B cell (primary cell): ENCODE measurements at regions not wholly inside any gene's neighbourhood (a gene's known extent, or its start where the extent isn't known, plus 50 kb on each side); places are given as distances from the start of the nearest gene placed in this dataset.

Experiments
- ATAC-seq: fragments of 200-7000 bp; cut with Tn5 transposase; one replicate; pipeline ENCODE4 v1.10.0; 2021; ENCODE audit warnings: low read depth, mild to moderate bottlenecking, moderate number of reproducible peaks, moderate library complexity
- CTCF ChIA-PET: fragments of 350-600 bp; sonication (Branson Sonifier 250); formaldehyde crosslinking; loops from one replicate; lab custom pipeline; 2021; ENCODE audit warnings: antibody characterized with exemption, inconsistent platforms; lab: Charles Lee
- POLR2A ChIA-PET: fragments of 350-600 bp; sonication (Branson Sonifier 250); formaldehyde crosslinking; loops from one replicate; lab custom pipeline; 2021; ENCODE audit warnings: antibody characterized with exemption; lab: Charles Lee
- DNase-seq: peaks from one replicate; pipeline ENCODE4 v3.0.0; 2013
- H2AFZ ChIP-seq: 2 replicates; pipeline ENCODE4 v1.6.1; 2012; ENCODE audit warnings: mild to moderate bottlenecking, low read depth, low read length; ENCODE audit not compliant: insufficient read depth, poor library complexity, severe bottlenecking
- H3K27ac ChIP-seq, 2 donors: 1 replicate in 1 of 2; 2 replicates in 1 of 2; pipeline ENCODE4 v1.5.1; 2012 to 2013; ENCODE audit warnings: low read length in 2 of 2, mild to moderate bottlenecking in 2 of 2, moderate library complexity in 1 of 2
- H3K27me3 ChIP-seq, 4 experiments: fragments of 200-600 bp in 1 of 4; sonication (generic) in 1 of 4; replicated peaks in 1 of 4; 1 replicate in 2 of 4; 2 replicates in 2 of 4; pipeline versions ENCODE4 v1.6.1 to v1.7.0; 2013 to 2016; ENCODE audit warnings: low read length in 3 of 4, mild to moderate bottlenecking in 2 of 4, mixed read lengths in 1 of 4, moderate library complexity in 1 of 4; ENCODE audit not compliant: insufficient read depth in 4 of 4, control insufficient read depth in 3 of 4; ENCODE audit errors: control extremely low read depth in 1 of 4
- H3K36me3 ChIP-seq, 2 experiments: replicated peaks in 1 of 2; 1 replicate in 1 of 2; 2 replicates in 1 of 2; pipeline versions ENCODE4 v1.6.1 to v1.7.1; 2013; ENCODE audit warnings: low read length in 1 of 2; ENCODE audit not compliant: insufficient read depth in 2 of 2, control insufficient read depth in 1 of 2; ENCODE audit errors: control extremely low read depth in 1 of 2, extremely low read depth in 1 of 2
- H3K4me1 ChIP-seq, 2 donors: fragments of 200-600 bp in 1 of 2; sonication (generic) in 1 of 2; 1 replicate in 1 of 2; 2 replicates in 1 of 2; pipeline versions ENCODE4 v1.5.1 to v1.6.1; 2013 to 2017; ENCODE audit warnings: low read length in 2 of 2; ENCODE audit not compliant: control insufficient read depth in 2 of 2, insufficient read depth in 2 of 2
- H3K4me2 ChIP-seq: replicated peaks from 2 replicates; pipeline ENCODE3; 2012; ENCODE audit warnings: mild to moderate bottlenecking, low read depth, low read length; ENCODE audit not compliant: poor library complexity, severe bottlenecking
- H3K4me3 ChIP-seq, 5 experiments: fragments of 200-600 bp in 1 of 5; sonication (generic) in 1 of 5; 1 replicate in 3 of 5; 2 replicates in 2 of 5; pipeline versions ENCODE4 v1.5.1 to v1.7.0; 2011 to 2016; ENCODE audit warnings: low read length in 4 of 5, mild to moderate bottlenecking in 4 of 5, low read depth in 2 of 5, control low read depth in 1 of 5, moderate library complexity in 1 of 5; ENCODE audit not compliant: insufficient read depth in 1 of 5; ENCODE audit errors: control extremely low read depth in 1 of 5, extremely low read depth in 1 of 5
- H3K79me2 ChIP-seq: fragments of 200-600 bp; sonication (generic); one replicate; pipeline ENCODE4 v1.6.0; 2016; ENCODE audit warnings: low read length; ENCODE audit not compliant: control insufficient read depth, insufficient read depth
- H3K9ac ChIP-seq: fragments of 200-600 bp; sonication (generic); 2 replicates; pipeline ENCODE4 v1.6.1; 2017; ENCODE audit warnings: mild to moderate bottlenecking, low read length, moderate library complexity
- H3K9me3 ChIP-seq, 3 donors: one replicate each; pipeline versions ENCODE4 v1.6.1 to v1.7.1; 2013; ENCODE audit warnings: low read length in 2 of 3; ENCODE audit not compliant: control insufficient read depth in 2 of 3, insufficient read depth in 1 of 3; ENCODE audit errors: control extremely low read depth in 1 of 3
- H4K20me1 ChIP-seq: 2 replicates; pipeline ENCODE4 v1.6.0; 2012; ENCODE audit warnings: mild to moderate bottlenecking, low read length; ENCODE audit not compliant: insufficient read depth, control insufficient read depth, poor library complexity, severe bottlenecking
- H3K27ac Mint-ChIP-seq: one replicate; pipeline ENCODE4 v1.8.0; 2021; ENCODE audit warnings: mixed read lengths
- H3K27me3 Mint-ChIP-seq: one replicate; pipeline ENCODE4 v1.8.0; 2021; ENCODE audit warnings: mixed read lengths
- H3K4me1 Mint-ChIP-seq: one replicate; pipeline ENCODE4 v1.8.0; 2021; ENCODE audit warnings: mixed read lengths
- H3K4me3 Mint-ChIP-seq: one replicate; pipeline ENCODE4 v1.8.0; 2021; ENCODE audit warnings: mixed read lengths
- H3K9me3 Mint-ChIP-seq: one replicate; pipeline ENCODE4 v1.8.0; 2022; ENCODE audit warnings: mixed read lengths; ENCODE audit not compliant: insufficient read depth
- CTCF ChIP-seq: fragments of 200-600 bp; IDR thresholded peaks from one replicate; pipeline ENCODE4 v1.8.0; 2022; ENCODE audit warnings: antibody characterized with exemption, mild to moderate bottlenecking
- EZH2 ChIP-seq: IDR thresholded peaks from 2 replicates; pipeline ENCODE4 v1.6.1; 2012; ENCODE audit warnings: borderline replicate concordance, low read depth, mild to moderate bottlenecking, moderate library complexity, low read length; ENCODE audit not compliant: insufficient read depth, poor library complexity, severe bottlenecking
- WGBS: methylation state at CpG from one replicate; pipeline ENCODE4 v1.1.5; 2013; ENCODE audit warnings: missing lambda C conversion rate; ENCODE audit not compliant: insufficient coverage; 5-methylcytosine and 5-hydroxymethylcytosine counted together
- intact Hi-C: fragments of 100-400 bp; cut with micrococcal nuclease; formaldehyde crosslinking; loops from one replicate; pipeline ENCODE4 v1.10.0; 2022

- no peak overlapping the region for H3K4me3 Mint-ChIP-seq
- no peaks in the 10 kb centered on the region for H3K4me1 Mint-ChIP-seq
- no peak overlapping the region for H3K27ac ChIP-seq
- peaks cover 5% of the 10 kb centered on the region for H3K27me3 Mint-ChIP-seq
- intact Hi-C loops = no loop called here
- H3K4me2 ChIP-seq = no peak overlapping the region
- WGBS = 83% methylated on average over 4 of the region's 4 CpGs
- H3K9me3 ChIP-seq = no peaks in the 10 kb centered on the region
- H3K27me3 ChIP-seq = no peaks in the 10 kb centered on the region
- H2AFZ ChIP-seq = no peak overlapping the region
- TF ChIP-seq EZH2 (no peak), CTCF (no peak)
- no peaks in the 10 kb centered on the region for H3K79me2 ChIP-seq
- H3K4me1 ChIP-seq = no peaks in the 10 kb centered on the region
- H3K36me3 ChIP-seq = no peaks in the 10 kb centered on the region
- ATAC-seq (no peak), DNase-seq (no peak)
- ChIA-PET POLR2A (no interaction called here), CTCF (no interaction called here)
- H3K9ac ChIP-seq = no peak overlapping the region
- H3K27ac Mint-ChIP-seq = no peak overlapping the region
- no peaks in the 10 kb centered on the region for H4K20me1 ChIP-seq
- no peaks in the 10 kb centered on the region for H3K9me3 Mint-ChIP-seq
- no peak overlapping the region for H3K4me3 ChIP-seq
Observed at GRCh38 chr2:180406687-180407086, 399.6 kb upstream of the CWC22 start.

GRCh38 chr2:180405520-180405919 lies 398.4 kb upstream of the CWC22 start:
- POLR2A ChIA-PET = no interaction called here
- Histone ChIP-seq H3K4me1 (no peaks in the 10 kb centered on the region), H3K27me3 (no peaks in the 10 kb centered on the region), H3K27ac (no peak overlapping the region), H3K79me2 (no peaks in the 10 kb centered on the region), H2AFZ (no peak overlapping the region), H3K9ac (no peak overlapping the region), H3K9me3 (no peaks in the 10 kb centered on the region), H3K4me3 (no peak overlapping the region), H3K36me3 (no peaks in the 10 kb centered on the region), H3K4me2 (no peak overlapping the region), H4K20me1 (no peaks in the 10 kb centered on the region)
- ATAC-seq = no peak
- intact Hi-C loops = no loop called here
- DNase-seq = no peak
- no peak overlapping the region for H3K4me3 Mint-ChIP-seq
- H3K9me3 Mint-ChIP-seq = no peaks in the 10 kb centered on the region
- CTCF ChIA-PET = no interaction called here
- no peaks in the 10 kb centered on the region for H3K4me1 Mint-ChIP-seq
- 71% methylated on average over 2 of the region's 3 CpGs for WGBS
- no peak overlapping the region for H3K27ac Mint-ChIP-seq
- no peaks in the 10 kb centered on the region for H3K27me3 Mint-ChIP-seq
- TF ChIP-seq CTCF (no peak), EZH2 (no peak)
